RWPE1 (cell line): ENCODE measurements at regions not wholly inside any gene's neighbourhood (a gene's known extent, or its start where the extent isn't known, plus 50 kb on each side); places are given as distances from the start of the nearest gene placed in this dataset.

Experiments used
- CTCF ChIA-PET: fragments of 350-600 bp; sonication (Branson Sonifier 250); formaldehyde crosslinking; extraction: SDS; loops from one replicate; lab custom pipeline; 2021; lab: Yijun Ruan, JAX
- POLR2A ChIA-PET: fragments of 400-600 bp; formaldehyde crosslinking; extraction: SDS; loops from one replicate; lab custom pipeline; 2020; ENCODE audit warnings: antibody characterized with exemption; ENCODE audit not compliant: low non-redundant PET; lab: Yijun Ruan, JAX
- DNase-seq: peaks from one replicate; pipeline ENCODE4 v3.0.0; 2012; ENCODE audit warnings: low spot score
- H3K27ac ChIP-seq: fragments of 450-650 bp; 2 replicates; pipeline ENCODE4 v1.5.1; 2017
- CTCF ChIP-seq: fragments of 450-650 bp; conservative IDR thresholded peaks from 2 replicates; pipeline ENCODE4 v1.5.1; 2017; ENCODE audit warnings: low read depth, mild to moderate bottlenecking

- POLR2A ChIA-PET = no interaction called here
- no peak for TF ChIP-seq CTCF
- no peak for DNase-seq
- CTCF ChIA-PET = interaction anchor here (0.7 kb wide), 1 partner anchor 284 kb away, joined by 3 read pairs; no protein-coding TSS in a partner anchor
- H3K27ac ChIP-seq = no peak overlapping the region
Measured at GRCh38 chr5:133707629-133708028, 95.3 kb upstream of the FSTL4 start.

- DNase-seq = no peak
- no peak overlapping the region for H3K27ac ChIP-seq
- TF ChIP-seq CTCF = no peak
- POLR2A ChIA-PET = no interaction called here
- CTCF ChIA-PET = interaction anchor here (0.7 kb wide), 1 partner anchor 283 kb away, joined by 3 read pairs; no protein-coding TSS in a partner anchor
Measured at GRCh38 chr5:133706506-133707430, 94.4 kb upstream of the FSTL4 start.

- H3K27ac ChIP-seq = no peak overlapping the region
- no peak for DNase-seq
- CTCF ChIA-PET = no interaction called here
- TF ChIP-seq CTCF = no peak
- POLR2A ChIA-PET = no interaction called here
Measured at GRCh38 chr5:133705331-133705730, 93.0 kb upstream of the FSTL4 start.

GRCh38 chr5:133704411-133704810, 92.1 kb upstream of the FSTL4 start:
- CTCF ChIA-PET = interaction anchor here (0.6 kb wide), 1 partner anchor 344 kb away, joined by 3 read pairs; no protein-coding TSS in a partner anchor
- DNase-seq = no peak
- POLR2A ChIA-PET = no interaction called here
- H3K27ac ChIP-seq = no peak overlapping the region
- no peak for TF ChIP-seq CTCF

GRCh38 chr5:133703935-133704334, 91.6 kb upstream of the FSTL4 start:
- CTCF ChIA-PET = interaction anchor here (0.6 kb wide), 1 partner anchor 343 kb away, joined by 3 read pairs; no protein-coding TSS in a partner anchor
- no peak for TF ChIP-seq CTCF
- DNase-seq = no peak
- H3K27ac ChIP-seq = no peak overlapping the region
- POLR2A ChIA-PET = no interaction called here

- POLR2A ChIA-PET = no interaction called here
- no peak overlapping the region for H3K27ac ChIP-seq
- TF ChIP-seq CTCF = no peak
- DNase-seq = no peak
- CTCF ChIA-PET = no interaction called here
Measured at GRCh38 chr5:133702791-133703770, 90.7 kb upstream of the FSTL4 start.
